ENCODE measurements at regions not wholly inside any gene's neighbourhood (a gene's known extent, or its start where the extent isn't known, plus 50 kb on each side); places are given as distances from the start of the nearest gene placed in this dataset.

DNA sequence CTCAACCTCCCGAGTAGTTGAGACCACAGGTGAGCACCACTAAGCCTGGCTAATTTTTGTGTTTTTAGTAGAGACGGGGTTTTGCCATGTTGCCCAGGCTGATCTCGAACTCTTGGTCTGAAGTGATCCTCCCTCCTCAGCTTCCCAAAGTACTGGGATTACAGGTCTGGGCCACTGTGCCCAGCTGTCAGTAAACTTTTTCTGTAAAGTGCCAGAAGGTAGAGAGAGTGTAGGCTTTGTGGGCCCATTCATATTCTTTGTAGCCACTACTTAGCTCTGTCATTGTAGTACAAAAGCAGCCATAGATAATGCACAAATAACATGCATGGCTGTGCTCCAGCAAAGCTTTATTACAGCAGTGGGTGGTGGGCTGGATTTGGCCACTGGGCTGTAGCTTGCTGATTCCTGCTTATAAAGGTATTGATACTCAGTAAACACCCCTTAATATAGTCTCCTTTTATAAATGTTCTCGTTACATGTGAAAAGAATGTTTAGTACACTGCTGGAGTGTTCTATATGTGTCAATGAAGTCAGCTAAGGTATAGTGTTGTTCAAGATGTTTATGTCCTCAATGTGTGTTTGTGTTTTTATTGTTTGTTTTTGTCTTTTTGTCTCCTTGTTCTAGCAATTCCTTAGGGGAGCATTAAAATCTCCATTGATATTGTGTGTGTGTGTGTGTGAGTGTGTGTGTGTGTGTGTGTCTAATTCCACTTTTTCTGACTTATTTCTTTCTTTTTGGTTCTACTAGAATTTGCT is 644.7 kb upstream of the DPP6 start:
- TF ChIP-seq RAD21 (IDR thresholded peaks at IDR 0.05; ENCODE audit: low read depth) (no peak), TEAD4 (IDR thresholded peaks at IDR 0.05) (no peak), FOXM1 (IDR thresholded peaks at IDR 0.05; ENCODE audit: borderline replicate concordance, low read depth) (no peak), YY1 (IDR thresholded peaks at IDR 0.05; ENCODE audit: low read depth) (no peak), TCF12 (IDR thresholded peaks at IDR 0.05; ENCODE audit: low read depth) (no peak), CREB1 (IDR thresholded peaks at IDR 0.05; ENCODE audit: low read depth) (no peak), NFIC (IDR thresholded peaks at IDR 0.05) (no peak), USF1 (IDR thresholded peaks at IDR 0.05) (no peak), EP300 (IDR thresholded peaks at IDR 0.05; ENCODE audit: borderline replicate concordance) (no peak), EGR1 (IDR thresholded peaks at IDR 0.05) (no peak), CEBPB (IDR thresholded peaks at IDR 0.05) (no peak), ZBTB7A (IDR thresholded peaks at IDR 0.05; ENCODE audit: low read depth) (no peak), TAF1 (IDR thresholded peaks at IDR 0.05; ENCODE audit: low read depth) (no peak)
- TF ChIP-seq, protein P1, sequence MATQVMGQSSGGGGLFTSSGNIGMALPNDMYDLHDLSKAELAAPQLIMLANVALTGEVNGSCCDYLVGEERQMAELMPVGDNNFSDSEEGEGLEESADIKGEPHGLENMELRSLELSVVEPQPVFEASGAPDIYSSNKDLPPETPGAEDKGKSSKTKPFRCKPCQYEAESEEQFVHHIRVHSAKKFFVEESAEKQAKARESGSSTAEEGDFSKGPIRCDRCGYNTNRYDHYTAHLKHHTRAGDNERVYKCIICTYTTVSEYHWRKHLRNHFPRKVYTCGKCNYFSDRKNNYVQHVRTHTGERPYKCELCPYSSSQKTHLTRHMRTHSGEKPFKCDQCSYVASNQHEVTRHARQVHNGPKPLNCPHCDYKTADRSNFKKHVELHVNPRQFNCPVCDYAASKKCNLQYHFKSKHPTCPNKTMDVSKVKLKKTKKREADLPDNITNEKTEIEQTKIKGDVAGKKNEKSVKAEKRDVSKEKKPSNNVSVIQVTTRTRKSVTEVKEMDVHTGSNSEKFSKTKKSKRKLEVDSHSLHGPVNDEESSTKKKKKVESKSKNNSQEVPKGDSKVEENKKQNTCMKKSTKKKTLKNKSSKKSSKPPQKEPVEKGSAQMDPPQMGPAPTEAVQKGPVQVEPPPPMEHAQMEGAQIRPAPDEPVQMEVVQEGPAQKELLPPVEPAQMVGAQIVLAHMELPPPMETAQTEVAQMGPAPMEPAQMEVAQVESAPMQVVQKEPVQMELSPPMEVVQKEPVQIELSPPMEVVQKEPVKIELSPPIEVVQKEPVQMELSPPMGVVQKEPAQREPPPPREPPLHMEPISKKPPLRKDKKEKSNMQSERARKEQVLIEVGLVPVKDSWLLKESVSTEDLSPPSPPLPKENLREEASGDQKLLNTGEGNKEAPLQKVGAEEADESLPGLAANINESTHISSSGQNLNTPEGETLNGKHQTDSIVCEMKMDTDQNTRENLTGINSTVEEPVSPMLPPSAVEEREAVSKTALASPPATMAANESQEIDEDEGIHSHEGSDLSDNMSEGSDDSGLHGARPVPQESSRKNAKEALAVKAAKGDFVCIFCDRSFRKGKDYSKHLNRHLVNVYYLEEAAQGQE (IDR thresholded peaks at IDR 0.05; ENCODE audit: low read depth) = no peak
- TF ChIP-seq, protein P2, sequence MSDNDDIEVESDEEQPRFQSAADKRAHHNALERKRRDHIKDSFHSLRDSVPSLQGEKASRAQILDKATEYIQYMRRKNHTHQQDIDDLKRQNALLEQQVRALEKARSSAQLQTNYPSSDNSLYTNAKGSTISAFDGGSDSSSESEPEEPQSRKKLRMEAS (IDR thresholded peaks at IDR 0.05) = no peak

- TF ChIP-seq EGR1 (IDR thresholded peaks at IDR 0.05) (no peak), TCF12 (IDR thresholded peaks at IDR 0.05; ENCODE audit: low read depth) (no peak), EP300 (IDR thresholded peaks at IDR 0.05; ENCODE audit: borderline replicate concordance) (no peak), FOXM1 (IDR thresholded peaks at IDR 0.05; ENCODE audit: borderline replicate concordance, low read depth) (no peak), ZBTB7A (IDR thresholded peaks at IDR 0.05; ENCODE audit: low read depth) (no peak), USF1 (IDR thresholded peaks at IDR 0.05) (no peak), TAF1 (IDR thresholded peaks at IDR 0.05; ENCODE audit: low read depth) (no peak), YY1 (IDR thresholded peaks at IDR 0.05; ENCODE audit: low read depth) (no peak), NFIC (IDR thresholded peaks at IDR 0.05) (no peak), RAD21 (IDR thresholded peaks at IDR 0.05; ENCODE audit: low read depth) (no peak), CREB1 (IDR thresholded peaks at IDR 0.05; ENCODE audit: low read depth) (no peak)
- TF ChIP-seq, protein P2 (IDR thresholded peaks at IDR 0.05) = no peak
- TF ChIP-seq, protein P1 (IDR thresholded peaks at IDR 0.05; ENCODE audit: low read depth) = no peak
These were observed 643.5 kb upstream of the DPP6 start for GRCh38 chr7:153408360-153409335.

DNA sequence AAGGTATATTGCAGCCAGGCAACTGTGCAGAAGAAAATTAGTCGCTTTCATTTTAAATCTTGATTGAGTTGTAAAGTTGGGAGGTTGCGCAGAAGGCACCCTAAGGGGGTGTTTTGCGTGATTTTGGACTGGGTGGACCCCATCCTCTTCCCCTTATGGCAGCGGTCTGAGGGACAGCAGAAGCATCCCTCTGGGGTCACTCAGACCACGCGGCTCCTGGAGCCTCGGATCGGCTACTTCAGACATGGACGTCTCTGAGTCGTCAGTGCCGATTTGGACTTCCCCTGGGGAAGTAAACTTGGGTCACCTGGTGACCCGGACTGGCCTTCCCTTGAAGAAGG is 639.0 kb upstream of the DPP6 start:
- no peak for TF ChIP-seq ZBTB7A (IDR thresholded peaks at IDR 0.05; ENCODE audit: low read depth)
- no peak for TF ChIP-seq EGR1 (IDR thresholded peaks at IDR 0.05)
- TF ChIP-seq FOXM1 (IDR thresholded peaks at IDR 0.05; ENCODE audit: borderline replicate concordance, low read depth) = no peak
- no peak for TF ChIP-seq NFIC (IDR thresholded peaks at IDR 0.05)
- TF ChIP-seq, protein P1 (IDR thresholded peaks at IDR 0.05; ENCODE audit: low read depth) = no peak
- no peak for TF ChIP-seq CREB1 (IDR thresholded peaks at IDR 0.05; ENCODE audit: low read depth)
- no peak for TF ChIP-seq RAD21 (IDR thresholded peaks at IDR 0.05; ENCODE audit: low read depth)
- no peak for TF ChIP-seq EP300 (IDR thresholded peaks at IDR 0.05; ENCODE audit: borderline replicate concordance)
- TF ChIP-seq, protein P2 (IDR thresholded peaks at IDR 0.05) = no peak
- TF ChIP-seq CEBPB (IDR thresholded peaks at IDR 0.05) = no peak
- TF ChIP-seq USF1 (IDR thresholded peaks at IDR 0.05) = no peak
- TF ChIP-seq TAF1 (IDR thresholded peaks at IDR 0.05; ENCODE audit: low read depth) = no peak
- no peak for TF ChIP-seq TCF12 (IDR thresholded peaks at IDR 0.05; ENCODE audit: low read depth)
- TF ChIP-seq YY1 (IDR thresholded peaks at IDR 0.05; ENCODE audit: low read depth) = no peak
- no peak for TF ChIP-seq TEAD4 (IDR thresholded peaks at IDR 0.05)
